CD4-positive, alpha-beta T cell treated with Interferon gamma for 1 hour (primary cell): ENCODE measurements at regions not wholly inside any gene's neighbourhood (a gene's known extent, or its start where the extent isn't known, plus 50 kb on each side); places are given as distances from the start of the nearest gene placed in this dataset.
"Not testable (repeated sequence)": the region's sequence is repeated elsewhere in the genome, so short reads cannot be mapped to it uniquely, and the experiment has no call there.

Experiments used
- DNase-seq: peaks from one replicate; pipeline ENCODE4 v3.0.0-alpha.2; 2020

GRCh38 chr10:6802759-6803426 is 222.8 kb upstream of the PRKCQ start:
- no peak for DNase-seq

GRCh38 chr10:6796231-6796630 is 216.2 kb upstream of the PRKCQ start:
- DNase-seq: no peak

GRCh38 chr10:6795541-6795940 is 215.5 kb upstream of the PRKCQ start:
- DNase-seq: no peak

GRCh38 chr10:6794841-6795240 is 214.8 kb upstream of the PRKCQ start:
- DNase-seq: not testable (repeated sequence)

- no peak for DNase-seq
Measured at GRCh38 chr10:6794441-6794840, 214.4 kb upstream of the PRKCQ start.

- no peak for DNase-seq
Measured at GRCh38 chr10:6788731-6789130, 208.7 kb upstream of the PRKCQ start.

- DNase-seq: no peak
Measured at GRCh38 chr10:6788231-6788630, 208.2 kb upstream of the PRKCQ start.

GRCh38 chr10:6787718-6788117 is 207.6 kb upstream of the PRKCQ start:
- DNase-seq: no peak

- no peak for DNase-seq
Measured at GRCh38 chr10:6787091-6787490, 207.0 kb upstream of the PRKCQ start.

- no peak for DNase-seq
Measured at GRCh38 chr10:6786579-6787031, 206.5 kb upstream of the PRKCQ start.

- not testable (repeated sequence) for DNase-seq
Measured at GRCh38 chr10:6784429-6784828, 204.4 kb upstream of the PRKCQ start.

- no peak for DNase-seq
Measured at GRCh38 chr10:6783471-6783870, 203.4 kb upstream of the PRKCQ start.

GRCh38 chr10:6782378-6782777 is 202.3 kb upstream of the PRKCQ start:
- no peak for DNase-seq

- no peak for DNase-seq
Measured at GRCh38 chr10:6781133-6781770, 201.2 kb upstream of the PRKCQ start.

- DNase-seq: no peak
Measured at GRCh38 chr10:6780008-6780677, 200.1 kb upstream of the PRKCQ start.

GRCh38 chr10:6778992-6779701 is 199.1 kb upstream of the PRKCQ start:
- no peak for DNase-seq

GRCh38 chr10:6776170-6776569 is 196.1 kb upstream of the PRKCQ start:
- DNase-seq: no peak

GRCh38 chr10:6774406-6774805 is 194.3 kb upstream of the PRKCQ start:
- DNase-seq: no peak

GRCh38 chr10:6771331-6771730 is 191.3 kb upstream of the PRKCQ start:
- DNase-seq: no peak

GRCh38 chr10:6770846-6771245 is 190.8 kb upstream of the PRKCQ start:
- no peak for DNase-seq

- DNase-seq: no peak
Measured at GRCh38 chr10:6769704-6770417, 189.8 kb upstream of the PRKCQ start.

GRCh38 chr10:6766131-6766801 is 186.2 kb upstream of the PRKCQ start:
- DNase-seq: no peak
